GM12878 (cell line): ENCODE measurements at regions not wholly inside any gene's neighbourhood (a gene's known extent, or its start where the extent isn't known, plus 50 kb on each side); places are given as distances from the start of the nearest gene placed in this dataset.

Experiments used
- ATAC-seq: fragments of 200-7000 bp; cut with Tn5 transposase; 3 replicates; pipeline ENCODE4 v1.9.1; 2020; ENCODE audit warnings: mild to moderate bottlenecking, moderate library complexity
- BruUV-seq: library from RNA; stranded (reverse); fragments of 400-500 nt; replicated peaks from 2 replicates; lab custom pipeline; 2021; lab: Mats Ljungman, UMichigan
- CTCF ChIA-PET: fragments of 300-600 bp; sonication (Branson Sonifier 250); formaldehyde crosslinking; extraction: SDS; loops from one replicate; lab custom pipeline; 2021; ENCODE audit warnings: inconsistent platforms; lab: Yijun Ruan, JAX
- POLR2A ChIA-PET: fragments of 350-600 bp; formaldehyde crosslinking; extraction: SDS; loops from one replicate; lab custom pipeline; 2021; ENCODE audit warnings: inconsistent platforms; lab: Charles Lee
- RAD21 ChIA-PET: fragments of 300-600 bp; sonication (Branson Sonifier 250); formaldehyde crosslinking; loops from one replicate; lab custom pipeline; 2023; ENCODE audit warnings: antibody characterized with exemption; ENCODE audit not compliant: unreplicated experiment; lab: Charles Lee
- SMC1A ChIA-PET: fragments of 300-600 bp; sonication (Branson Sonifier 250); formaldehyde crosslinking; loops from one replicate; lab custom pipeline; 2023; ENCODE audit not compliant: unreplicated experiment, uncharacterized antibody; lab: Charles Lee
- DNase-seq: peaks from one replicate; pipeline ENCODE4 v3.0.0-alpha.2; 2011; ENCODE audit warnings: low read depth, low spot score
- FAIRE-seq: peaks from 3 replicates; lab custom pipeline; 2011; peaks lifted over from hg19 to GRCh38; lab: Jason Lieb, UNC
- H2AFZ ChIP-seq: 2 replicates; pipeline ENCODE4 v1.6.0; 2011; ENCODE audit warnings: low read depth, low read length, control low read depth; ENCODE audit not compliant: control insufficient read depth
- H3K27ac ChIP-seq: 2 replicates; pipeline ENCODE4 v1.5.1; 2011; ENCODE audit warnings: control low read depth; ENCODE audit not compliant: control insufficient read depth, insufficient read depth
- H3K27me3 ChIP-seq, 2 experiments: replicated peaks in 1 of 2; 2 replicates each; pipeline versions ENCODE4 v1.6.0 to v1.6.1; 2011; ENCODE audit warnings: low read length in 1 of 2; ENCODE audit not compliant: control insufficient read depth in 2 of 2, insufficient read depth in 2 of 2
- H3K36me3 ChIP-seq, 2 experiments: 2 replicates each; pipeline ENCODE4 v1.5.1; 2011; ENCODE audit warnings: low read length in 1 of 2; ENCODE audit not compliant: control insufficient read depth in 2 of 2, insufficient read depth in 2 of 2
- H3K4me1 ChIP-seq: 2 replicates; pipeline ENCODE4 v1.6.1; 2011; ENCODE audit warnings: mild to moderate bottlenecking, low read length, moderate library complexity, mixed read lengths; ENCODE audit not compliant: control insufficient read depth, insufficient read depth
- H3K4me2 ChIP-seq: 2 replicates; pipeline ENCODE4 v1.6.0; 2011; ENCODE audit warnings: control low read depth; ENCODE audit not compliant: control insufficient read depth, insufficient read depth
- H3K4me3 ChIP-seq: fragments of 200-600 bp; sonication (generic); 2 replicates; pipeline ENCODE4 v1.5.1; 2016
- H3K79me2 ChIP-seq: 2 replicates; pipeline ENCODE4 v1.6.0; 2011; ENCODE audit warnings: low read length; ENCODE audit not compliant: control insufficient read depth, insufficient read depth
- H3K9ac ChIP-seq: 2 replicates; pipeline ENCODE4 v1.8.0; 2011; ENCODE audit warnings: low read length, control low read depth, mixed read lengths; ENCODE audit not compliant: control insufficient read depth, insufficient read depth
- H3K9me3 ChIP-seq: replicated peaks from 3 replicates; pipeline ENCODE4 v1.5.1; 2011; ENCODE audit warnings: mild to moderate bottlenecking, low read length; ENCODE audit not compliant: control insufficient read depth, insufficient read depth
- H4K20me1 ChIP-seq: 2 replicates; pipeline ENCODE4 v1.6.0; 2011; ENCODE audit not compliant: control insufficient read depth, insufficient read depth
- CBX5 ChIP-seq: sonication (generic); IDR thresholded peaks from 2 replicates; pipeline ENCODE4 v1.6.1; 2016; ENCODE audit warnings: low read depth, moderate library complexity, mild to moderate bottlenecking, inconsistent platforms
- CHD4 ChIP-seq: fragments of 200-600 bp; sonication (generic); IDR thresholded peaks from 2 replicates; pipeline ENCODE4 v1.6.1; 2016; ENCODE audit warnings: mild to moderate bottlenecking
- HCFC1 ChIP-seq: fragments of 150-350 bp; IDR thresholded peaks from 2 replicates; pipeline ENCODE4 v1.6.1; 2014; ENCODE audit warnings: low read length
- MYB ChIP-seq: fragments of 150-350 bp; IDR thresholded peaks from 2 replicates; pipeline ENCODE4 v1.6.1; 2014; ENCODE audit warnings: mild to moderate bottlenecking, low read depth, low read length, borderline replicate concordance
- NR2C2 ChIP-seq: IDR thresholded peaks from 2 replicates; pipeline ENCODE4 v1.6.1; 2011; ENCODE audit warnings: borderline replicate concordance, low read depth; ENCODE audit not compliant: control insufficient read depth, insufficient read length
- PML ChIP-seq: IDR thresholded peaks from 2 replicates; pipeline ENCODE4 v1.6.1; 2012; ENCODE audit warnings: low read length, inconsistent platforms
- RCOR1 ChIP-seq: conservative IDR thresholded peaks from 2 replicates; pipeline ENCODE4 v1.6.1; 2012; ENCODE audit warnings: low read depth, low read length, improper control_type of control experiment
- RUNX3 ChIP-seq: IDR thresholded peaks from 2 replicates; pipeline ENCODE4 v1.6.1; 2012; ENCODE audit warnings: low read length, inconsistent platforms
- SIN3A ChIP-seq: IDR thresholded peaks from 2 replicates; pipeline ENCODE4 v1.6.1; 2012; ENCODE audit warnings: low read depth, low read length, improper control_type of control experiment
- SP1 ChIP-seq: IDR thresholded peaks from one replicate; pipeline ENCODE4 v1.6.1; 2011; ENCODE audit warnings: low read depth, low read length
- SREBF2 ChIP-seq: IDR thresholded peaks from 2 replicates; pipeline ENCODE4 v1.6.1; 2012; ENCODE audit warnings: mild to moderate bottlenecking, low read length
- ZNF622 ChIP-seq: fragments of 450-650 bp; IDR thresholded peaks from 2 replicates; pipeline ENCODE4 v1.6.1; 2017; ENCODE audit warnings: mild to moderate bottlenecking, inconsistent platforms
- WGBS: methylation state at CpG from one replicate; pipeline ENCODE4 v1.1.6; 2016; ENCODE audit warnings: low lambda C conversion rate; ENCODE audit not compliant: insufficient replicate concordance, insufficient coverage; ENCODE audit errors: missing lambda C conversion rate; 5-methylcytosine and 5-hydroxymethylcytosine counted together
- in situ Hi-C: fragments of 300-500 bp; cut with MboI; formaldehyde crosslinking; loops from 9 replicates; pipeline ENCODE4 v1.14.3; 2018; ENCODE audit warnings: mixed read lengths
- intact Hi-C: fragments of 100-400 bp; cut with micrococcal nuclease; formaldehyde crosslinking; loops from one replicate; pipeline ENCODE4 v1.14.2; 2022; ENCODE audit not compliant: unreplicated experiment
- TF ChIP-seq, protein P1 (sequence below), 3 experiments: IDR thresholded peaks in 2 of 3; conservative IDR thresholded peaks in 1 of 3; 2 replicates each; pipeline ENCODE4 v1.5.1; 2011; ENCODE audit warnings: low read depth in 3 of 3, low read length in 3 of 3, mild to moderate bottlenecking in 3 of 3, control low read depth in 2 of 3, moderate library complexity in 2 of 3, inconsistent platforms in 1 of 3, mixed read lengths in 1 of 3; ENCODE audit not compliant: control insufficient read depth in 2 of 3, insufficient read depth in 1 of 3; ENCODE audit errors: extremely low read depth in 1 of 3
- TF ChIP-seq, protein P2 (sequence below): IDR thresholded peaks from 2 replicates; pipeline ENCODE4 v1.6.1; 2012; ENCODE audit warnings: low read depth, low read length, improper control_type of control experiment
- TF ChIP-seq, protein P3 (sequence below): fragments of 450-650 bp; IDR thresholded peaks from 2 replicates; pipeline ENCODE4 v1.6.1; 2016; ENCODE audit warnings: mild to moderate bottlenecking, moderate library complexity, borderline replicate concordance

DNA sequence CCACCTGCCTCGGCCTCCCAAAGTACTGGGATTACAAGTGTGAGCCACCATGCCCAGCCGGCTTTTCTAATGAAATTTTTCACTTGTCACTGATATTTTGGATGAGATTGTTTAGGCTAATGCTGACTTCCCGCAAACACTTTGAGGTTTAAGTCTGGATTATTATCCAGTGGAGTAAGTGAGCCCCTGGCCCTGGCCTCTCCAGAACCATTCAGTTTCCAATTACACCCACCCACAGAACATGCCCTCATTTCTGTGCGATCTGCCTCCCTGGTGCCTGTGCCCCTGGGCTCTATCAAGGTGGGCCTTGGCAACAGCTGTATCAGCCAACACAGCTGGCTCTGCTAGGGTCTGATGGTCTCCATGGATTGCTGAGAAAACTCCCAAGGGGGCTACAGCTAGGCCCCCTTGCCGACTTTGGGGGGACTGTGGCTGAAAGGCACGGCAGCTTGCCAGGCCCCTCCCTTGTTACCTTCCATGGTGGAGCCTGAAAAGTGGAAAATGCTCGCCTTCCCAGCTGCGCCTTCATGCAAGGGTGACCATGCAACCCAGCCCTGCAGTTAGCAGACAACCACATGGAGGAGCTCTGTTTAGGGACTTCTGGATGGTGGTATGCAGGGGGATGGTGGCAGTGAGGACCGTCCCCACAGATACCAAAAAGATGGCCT lies 288.9 kb downstream of the FAM43A start:
- H4K20me1 ChIP-seq: no peaks in the 10 kb centered on the region
- 44% methylated on average over 9 of the region's 9 CpGs for WGBS
- H3K27ac ChIP-seq: no peak overlapping the region
- H3K9ac ChIP-seq: no peak overlapping the region
- DNase-seq (no peak), FAIRE-seq (no peak), ATAC-seq (no peak)
- H3K27me3 ChIP-seq: no peaks in the 10 kb centered on the region
- CTCF ChIA-PET: no interaction called here
- H2AFZ ChIP-seq: no peak overlapping the region
- no peak overlapping the region for H3K4me2 ChIP-seq
- H3K36me3 ChIP-seq: no peaks in the 10 kb centered on the region
- intact Hi-C loops (no loop called here), in situ Hi-C loops (no loop called here)
- SMC1A ChIA-PET: no interaction called here
- no peaks in the 10 kb centered on the region for H3K4me1 ChIP-seq
- H3K79me2 ChIP-seq: no peaks in the 10 kb centered on the region
- BruUV-seq: no TSS peak
- no peaks in the 10 kb centered on the region; the same call in 2 of the 3 replicates for H3K9me3 ChIP-seq
- POLR2A ChIA-PET: no interaction called here
- RAD21 ChIA-PET: no interaction called here
- H3K4me3 ChIP-seq: no peak overlapping the region
- no peak for TF ChIP-seq RCOR1
- TF ChIP-seq, protein P1, sequence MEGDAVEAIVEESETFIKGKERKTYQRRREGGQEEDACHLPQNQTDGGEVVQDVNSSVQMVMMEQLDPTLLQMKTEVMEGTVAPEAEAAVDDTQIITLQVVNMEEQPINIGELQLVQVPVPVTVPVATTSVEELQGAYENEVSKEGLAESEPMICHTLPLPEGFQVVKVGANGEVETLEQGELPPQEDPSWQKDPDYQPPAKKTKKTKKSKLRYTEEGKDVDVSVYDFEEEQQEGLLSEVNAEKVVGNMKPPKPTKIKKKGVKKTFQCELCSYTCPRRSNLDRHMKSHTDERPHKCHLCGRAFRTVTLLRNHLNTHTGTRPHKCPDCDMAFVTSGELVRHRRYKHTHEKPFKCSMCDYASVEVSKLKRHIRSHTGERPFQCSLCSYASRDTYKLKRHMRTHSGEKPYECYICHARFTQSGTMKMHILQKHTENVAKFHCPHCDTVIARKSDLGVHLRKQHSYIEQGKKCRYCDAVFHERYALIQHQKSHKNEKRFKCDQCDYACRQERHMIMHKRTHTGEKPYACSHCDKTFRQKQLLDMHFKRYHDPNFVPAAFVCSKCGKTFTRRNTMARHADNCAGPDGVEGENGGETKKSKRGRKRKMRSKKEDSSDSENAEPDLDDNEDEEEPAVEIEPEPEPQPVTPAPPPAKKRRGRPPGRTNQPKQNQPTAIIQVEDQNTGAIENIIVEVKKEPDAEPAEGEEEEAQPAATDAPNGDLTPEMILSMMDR (IDR thresholded peaks at IDR 0.05 in 2 of 3, conservative IDR thresholded peaks at IDR 0.05 in 1 of 3; ENCODE audit: control insufficient read depth in 2 of 3, extremely low read depth in 1 of 3, insufficient read depth in 1 of 3, low read depth in 3 of 3, low read length in 3 of 3): no peak
- TF ChIP-seq ZNF622: no peak
- TF ChIP-seq NR2C2: no peak
- no peak for TF ChIP-seq HCFC1
- TF ChIP-seq SREBF2: no peak
- no peak for TF ChIP-seq PML
- TF ChIP-seq, protein P2, sequence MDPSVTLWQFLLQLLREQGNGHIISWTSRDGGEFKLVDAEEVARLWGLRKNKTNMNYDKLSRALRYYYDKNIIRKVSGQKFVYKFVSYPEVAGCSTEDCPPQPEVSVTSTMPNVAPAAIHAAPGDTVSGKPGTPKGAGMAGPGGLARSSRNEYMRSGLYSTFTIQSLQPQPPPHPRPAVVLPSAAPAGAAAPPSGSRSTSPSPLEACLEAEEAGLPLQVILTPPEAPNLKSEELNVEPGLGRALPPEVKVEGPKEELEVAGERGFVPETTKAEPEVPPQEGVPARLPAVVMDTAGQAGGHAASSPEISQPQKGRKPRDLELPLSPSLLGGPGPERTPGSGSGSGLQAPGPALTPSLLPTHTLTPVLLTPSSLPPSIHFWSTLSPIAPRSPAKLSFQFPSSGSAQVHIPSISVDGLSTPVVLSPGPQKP: no peak
- TF ChIP-seq CHD4: no peak
- TF ChIP-seq RUNX3: no peak
- TF ChIP-seq CBX5: no peak
- TF ChIP-seq MYB: no peak
- no peak for TF ChIP-seq SP1
- TF ChIP-seq, protein P3, sequence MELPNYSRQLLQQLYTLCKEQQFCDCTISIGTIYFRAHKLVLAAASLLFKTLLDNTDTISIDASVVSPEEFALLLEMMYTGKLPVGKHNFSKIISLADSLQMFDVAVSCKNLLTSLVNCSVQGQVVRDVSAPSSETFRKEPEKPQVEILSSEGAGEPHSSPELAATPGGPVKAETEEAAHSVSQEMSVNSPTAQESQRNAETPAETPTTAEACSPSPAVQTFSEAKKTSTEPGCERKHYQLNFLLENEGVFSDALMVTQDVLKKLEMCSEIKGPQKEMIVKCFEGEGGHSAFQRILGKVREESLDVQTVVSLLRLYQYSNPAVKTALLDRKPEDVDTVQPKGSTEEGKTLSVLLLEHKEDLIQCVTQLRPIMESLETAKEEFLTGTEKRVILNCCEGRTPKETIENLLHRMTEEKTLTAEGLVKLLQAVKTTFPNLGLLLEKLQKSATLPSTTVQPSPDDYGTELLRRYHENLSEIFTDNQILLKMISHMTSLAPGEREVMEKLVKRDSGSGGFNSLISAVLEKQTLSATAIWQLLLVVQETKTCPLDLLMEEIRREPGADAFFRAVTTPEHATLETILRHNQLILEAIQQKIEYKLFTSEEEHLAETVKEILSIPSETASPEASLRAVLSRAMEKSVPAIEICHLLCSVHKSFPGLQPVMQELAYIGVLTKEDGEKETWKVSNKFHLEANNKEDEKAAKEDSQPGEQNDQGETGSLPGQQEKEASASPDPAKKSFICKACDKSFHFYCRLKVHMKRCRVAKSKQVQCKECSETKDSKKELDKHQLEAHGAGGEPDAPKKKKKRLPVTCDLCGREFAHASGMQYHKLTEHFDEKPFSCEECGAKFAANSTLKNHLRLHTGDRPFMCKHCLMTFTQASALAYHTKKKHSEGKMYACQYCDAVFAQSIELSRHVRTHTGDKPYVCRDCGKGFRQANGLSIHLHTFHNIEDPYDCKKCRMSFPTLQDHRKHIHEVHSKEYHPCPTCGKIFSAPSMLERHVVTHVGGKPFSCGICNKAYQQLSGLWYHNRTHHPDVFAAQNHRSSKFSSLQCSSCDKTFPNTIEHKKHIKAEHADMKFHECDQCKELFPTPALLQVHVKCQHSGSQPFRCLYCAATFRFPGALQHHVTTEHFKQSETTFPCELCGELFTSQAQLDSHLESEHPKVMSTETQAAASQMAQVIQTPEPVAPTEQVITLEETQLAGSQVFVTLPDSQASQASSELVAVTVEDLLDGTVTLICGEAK: no peak
- no peak for TF ChIP-seq SIN3A
